NCI-H2107 treated with DMSO at 0.1 percent for 48 hours (cell line): ENCODE measurements at regions not wholly inside any gene's neighbourhood (a gene's known extent, or its start where the extent isn't known, plus 50 kb on each side); places are given as distances from the start of the nearest gene placed in this dataset.
A peak's percentile ranks its signal among the peaks of the same experiment; 100 is the strongest.

Experiments used
- DNase-seq: peaks from one replicate; lab custom pipeline; 2025; ENCODE audit not compliant: unreplicated experiment; lab: John Stamatoyannopoulos, UW

DNA sequence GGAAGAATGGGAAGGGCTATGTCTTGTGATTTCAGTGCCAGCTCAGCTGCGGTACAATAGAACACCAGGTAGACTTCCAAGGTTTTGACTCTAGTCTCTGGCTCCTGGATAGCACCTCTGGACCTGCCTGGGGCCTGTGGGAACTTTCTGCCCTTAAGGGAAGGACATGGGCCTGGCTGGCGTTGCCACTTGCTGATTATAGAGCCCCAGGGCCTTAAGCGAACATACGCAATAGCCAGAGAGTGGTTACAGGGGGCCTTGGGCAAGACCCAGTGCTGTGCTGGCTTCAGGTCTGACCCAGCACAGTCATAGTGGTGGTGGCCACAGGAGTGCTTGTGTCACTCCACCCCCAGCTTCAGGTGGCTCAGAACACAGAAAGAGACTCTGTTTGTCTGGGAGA lies 131.1 kb upstream of the COL21A1 start:
- no peak for DNase-seq

DNA sequence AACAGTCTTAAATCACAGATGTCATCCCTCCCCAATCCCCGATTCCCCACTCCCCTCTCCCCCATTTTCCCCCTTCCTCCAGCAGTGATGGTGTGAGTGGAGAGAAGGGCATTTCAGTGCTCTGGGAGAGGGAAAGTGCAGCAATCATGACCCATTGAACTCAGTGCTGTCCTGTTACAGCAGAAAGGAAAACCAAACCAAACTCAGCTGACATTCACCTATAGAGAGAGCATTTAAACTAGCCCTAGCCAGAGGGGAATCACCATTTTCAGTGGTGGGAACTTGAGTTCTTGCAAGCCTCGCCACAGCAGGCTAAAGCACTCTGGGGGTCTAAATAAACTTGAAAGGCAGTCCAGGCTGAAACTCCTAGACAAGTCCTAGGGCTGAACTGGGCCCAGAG lies 129.9 kb upstream of the COL21A1 start:
- no peak for DNase-seq

DNA sequence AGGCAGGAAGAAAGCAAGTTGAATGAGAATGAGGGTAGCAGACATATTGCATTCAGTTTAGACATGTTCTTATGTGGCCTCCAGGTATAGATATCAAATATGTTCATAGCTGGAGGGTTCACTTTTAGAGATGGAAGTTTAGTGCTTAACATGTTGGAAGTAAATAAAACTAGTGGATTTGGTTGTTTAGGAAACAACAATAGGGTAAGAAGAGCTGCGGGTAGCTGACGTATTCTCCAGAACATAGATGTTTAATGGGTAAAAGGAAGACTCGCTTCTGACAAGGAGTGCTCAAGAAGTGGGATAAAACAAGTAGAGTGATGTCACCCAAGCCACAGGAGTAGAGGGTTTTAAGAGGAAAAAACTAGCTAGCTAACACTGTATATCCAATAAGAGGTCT lies 128.4 kb upstream of the COL21A1 start:
- DNase-seq, result no peak

DNA sequence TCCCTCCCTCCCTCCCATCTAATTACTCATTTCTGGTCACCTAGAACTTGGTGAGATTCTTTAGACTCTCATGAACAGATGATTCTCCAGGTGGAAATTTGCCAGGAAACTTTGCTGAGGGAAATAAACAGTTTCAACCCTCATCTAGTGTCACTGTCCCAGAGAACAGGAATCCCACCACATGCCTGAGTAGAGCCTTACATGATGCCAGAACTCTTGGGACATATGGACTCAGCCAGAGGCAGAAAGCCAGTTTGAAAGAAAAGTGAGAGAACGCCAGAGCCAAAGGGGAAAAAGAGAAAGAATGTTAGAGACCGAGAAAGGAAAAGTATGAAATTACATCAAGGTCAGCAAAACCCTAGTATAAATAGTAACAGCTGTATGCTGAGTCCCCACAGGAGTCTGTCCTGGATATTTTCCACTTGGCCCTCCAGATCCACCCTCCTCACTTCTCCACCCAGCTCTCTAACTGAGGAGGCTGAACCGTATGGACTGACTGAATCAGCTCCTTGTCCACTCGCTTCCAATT lies 127.5 kb upstream of the COL21A1 start:
- no peak for DNase-seq

DNA sequence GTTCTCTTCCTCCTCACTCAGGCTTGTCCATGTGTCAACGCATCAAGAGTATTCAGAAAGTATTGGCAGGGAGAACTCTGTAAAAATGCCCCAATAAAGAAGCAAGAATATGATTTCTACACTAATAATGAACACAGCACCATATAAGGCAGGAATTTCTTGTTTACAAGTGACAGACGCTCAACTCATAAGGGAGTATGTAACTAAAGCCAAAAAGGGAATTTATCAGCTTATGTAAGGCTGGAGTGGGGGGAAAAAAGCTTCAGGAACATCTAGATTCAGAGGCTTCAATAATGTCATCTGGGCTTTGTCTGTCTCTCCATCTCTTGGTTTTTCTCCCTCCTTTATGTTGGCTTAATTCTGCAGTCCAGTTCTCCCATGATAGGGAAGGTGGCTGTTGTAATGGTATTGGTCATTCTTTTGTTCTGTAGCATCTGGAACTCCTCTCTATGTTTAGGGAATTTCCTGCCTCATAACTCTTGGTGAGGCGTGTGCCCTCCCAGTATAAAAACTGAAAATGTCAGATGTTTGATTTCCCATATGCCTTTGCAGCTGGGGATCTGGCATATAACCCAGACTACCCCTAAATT lies 125.1 kb upstream of the COL21A1 start:
- DNase-seq, result no peak

DNA sequence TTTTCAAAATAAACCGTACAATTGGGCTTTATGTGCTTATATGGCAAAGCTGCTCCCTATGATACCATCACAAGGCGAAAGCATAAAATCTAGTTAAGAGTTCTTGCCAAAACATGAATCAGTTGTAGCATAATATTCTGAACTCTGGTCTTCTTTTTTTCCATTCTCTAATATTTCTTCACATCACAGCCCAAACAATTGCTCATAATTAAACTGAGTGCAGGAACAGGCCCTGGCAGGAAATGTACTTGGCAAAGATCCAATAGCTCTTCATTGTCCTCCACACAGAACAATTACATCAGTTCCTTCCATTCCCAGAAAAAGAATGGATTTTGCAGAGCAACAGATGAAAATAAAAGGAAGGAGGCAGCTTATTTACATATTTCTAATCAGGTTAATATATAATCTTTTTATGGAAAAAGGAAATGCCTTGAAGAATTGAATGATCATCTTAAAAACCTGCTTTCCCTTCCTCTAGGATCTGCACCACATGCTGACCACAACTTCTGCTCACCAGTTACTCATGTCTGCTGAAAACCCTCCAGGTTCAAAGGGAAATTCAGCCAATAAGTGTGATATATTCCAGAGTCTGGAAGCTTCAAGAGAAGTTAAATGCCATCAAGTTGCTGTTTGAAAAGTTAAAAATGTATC lies 123.3 kb upstream of the COL21A1 start:
- peak; percentile 26 for DNase-seq

DNA sequence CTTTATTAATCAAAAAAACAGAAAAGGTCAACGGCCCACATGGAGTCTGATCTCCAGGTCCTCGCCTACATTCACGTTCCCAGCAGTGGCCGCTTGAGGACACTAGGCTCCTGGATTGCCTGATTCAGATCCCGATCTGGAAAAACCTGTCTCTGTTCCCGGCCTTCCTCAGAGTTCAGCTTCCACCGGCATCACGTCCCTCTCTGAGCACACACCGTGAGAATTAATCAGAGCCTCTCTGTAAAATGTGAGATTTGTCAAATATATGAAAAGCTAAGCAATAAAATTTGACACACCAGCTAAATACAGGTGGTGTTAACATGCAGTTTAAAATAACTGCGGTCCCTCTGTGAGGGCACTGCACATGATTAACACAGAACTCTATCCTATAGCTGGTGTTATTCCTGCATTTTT lies 122.8 kb upstream of the COL21A1 start:
- DNase-seq, result no peak

DNA sequence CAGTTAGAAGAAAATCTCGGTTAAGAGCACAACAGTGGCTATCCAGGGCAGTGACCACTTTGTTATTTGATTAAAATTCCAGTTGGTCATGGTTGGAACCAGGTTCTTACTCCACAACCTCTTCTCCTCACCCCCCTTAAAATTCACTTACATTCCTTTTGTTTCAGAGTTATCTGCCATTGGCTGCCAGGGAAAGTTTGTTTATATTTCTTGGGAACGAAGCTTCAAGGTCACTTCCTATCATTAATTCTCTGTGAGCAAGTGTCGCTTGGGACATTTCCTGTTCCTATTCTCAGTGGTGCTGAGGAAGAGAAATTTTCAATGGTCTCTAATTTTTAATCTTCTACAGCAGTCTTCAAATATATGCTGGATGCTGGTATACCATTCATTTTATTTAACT lies 121.1 kb upstream of the COL21A1 start:
- DNase-seq, result no peak

DNA sequence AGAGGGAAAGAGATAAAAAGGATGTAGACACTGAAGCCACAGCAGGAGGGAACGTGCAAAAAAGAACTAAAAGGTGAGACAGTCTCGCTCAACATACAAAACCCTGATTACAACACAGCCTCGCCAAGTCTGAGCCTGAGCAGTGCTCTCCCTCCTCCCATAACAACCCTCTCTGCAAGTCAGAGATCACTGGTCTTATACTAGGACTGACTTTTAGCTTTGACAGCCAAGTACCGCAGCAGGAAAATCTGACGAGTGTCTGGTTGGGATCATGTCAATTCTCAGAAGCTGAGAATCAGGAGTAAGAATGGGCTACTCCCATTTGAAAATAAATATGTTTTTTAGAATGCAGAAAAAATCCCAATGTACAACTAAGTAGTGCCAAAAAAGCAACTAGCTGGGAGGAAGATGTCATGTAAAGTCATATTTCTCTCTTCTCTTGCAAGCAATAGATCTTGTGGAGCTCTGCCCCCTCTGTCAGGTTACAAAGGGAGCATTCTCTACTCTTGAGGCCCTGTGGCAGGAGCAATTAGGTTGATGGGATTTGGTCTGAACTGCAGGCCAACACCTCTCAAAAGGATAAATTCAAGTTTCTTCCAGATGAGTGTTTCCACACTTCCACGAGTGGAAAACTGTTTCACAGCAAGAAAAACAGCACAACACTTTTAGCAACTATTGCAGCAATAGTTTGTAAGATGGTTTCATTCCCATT lies 118.9 kb upstream of the COL21A1 start:
- no peak for DNase-seq

DNA sequence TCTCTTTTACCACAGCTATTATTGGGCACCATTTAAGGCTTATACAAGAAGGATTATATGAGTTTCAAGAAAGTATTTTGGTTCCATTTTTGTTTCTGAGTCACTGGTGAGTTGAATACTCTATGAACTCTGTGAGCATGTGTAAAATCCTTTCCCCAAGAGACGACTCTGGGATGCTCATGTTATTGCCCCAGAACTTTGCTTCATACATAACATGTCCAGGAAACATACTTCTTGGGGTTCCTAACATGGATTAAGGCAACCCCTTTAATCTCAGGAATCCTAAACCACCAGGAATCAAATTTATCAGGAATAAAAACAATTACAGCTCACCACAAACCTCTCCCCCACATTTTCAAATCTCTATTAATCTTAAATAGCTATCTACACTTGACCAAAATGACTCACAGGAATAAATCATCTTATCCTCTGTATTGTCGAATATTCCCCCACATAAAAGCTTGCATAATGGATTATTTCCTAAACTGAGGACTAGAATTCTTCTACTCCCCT lies 117.5 kb upstream of the COL21A1 start:
- no peak for DNase-seq

DNA sequence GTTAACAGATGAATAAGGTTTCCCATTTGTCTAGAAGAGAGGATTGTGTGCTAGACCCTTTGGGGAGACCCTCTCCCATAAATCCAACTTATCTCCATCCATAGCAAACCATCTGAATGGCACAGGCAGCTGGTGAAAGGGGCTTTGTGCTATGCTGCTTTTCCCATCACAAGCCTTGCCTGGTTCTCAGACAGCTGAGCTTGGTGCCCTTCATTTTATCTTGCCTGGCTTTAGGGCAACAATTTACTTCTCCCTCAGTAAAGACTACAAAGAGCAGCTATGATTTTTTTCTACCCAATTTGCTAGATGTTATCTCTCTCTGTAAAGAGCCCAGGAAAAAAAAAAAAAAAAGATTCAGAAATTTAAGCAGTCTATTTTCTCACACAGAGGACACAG lies 117.0 kb upstream of the COL21A1 start:
- no peak for DNase-seq

DNA sequence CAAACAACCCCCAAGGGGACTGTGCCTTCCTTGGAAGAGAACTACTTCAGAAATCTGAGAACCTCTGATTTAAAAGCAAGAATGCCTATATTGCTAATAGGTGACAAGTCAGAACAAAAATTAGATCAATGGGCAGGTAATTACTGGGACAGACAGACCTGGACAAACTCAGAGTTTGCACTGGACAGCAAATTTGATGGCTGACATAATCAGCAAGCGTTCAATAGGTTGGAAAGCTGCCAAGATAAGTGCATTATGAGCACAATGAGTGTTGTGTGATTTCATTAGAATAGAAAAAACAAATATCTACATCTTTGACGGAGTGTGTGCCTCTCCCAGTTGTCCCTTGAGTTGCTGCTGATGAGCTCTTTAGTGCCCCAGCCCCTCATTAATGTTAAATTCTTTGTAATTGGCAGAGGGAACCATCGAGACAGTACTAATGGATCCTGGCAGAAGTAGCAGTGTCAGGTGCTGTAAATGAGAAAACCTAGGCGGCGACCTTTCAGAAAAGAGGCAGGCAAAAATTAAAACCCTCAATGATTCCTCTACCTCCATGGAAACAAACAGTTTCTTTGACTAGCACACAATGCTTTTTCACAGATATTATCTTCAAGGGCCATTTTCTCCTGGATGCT lies 116.5 kb upstream of the COL21A1 start:
- DNase-seq, result no peak

DNA sequence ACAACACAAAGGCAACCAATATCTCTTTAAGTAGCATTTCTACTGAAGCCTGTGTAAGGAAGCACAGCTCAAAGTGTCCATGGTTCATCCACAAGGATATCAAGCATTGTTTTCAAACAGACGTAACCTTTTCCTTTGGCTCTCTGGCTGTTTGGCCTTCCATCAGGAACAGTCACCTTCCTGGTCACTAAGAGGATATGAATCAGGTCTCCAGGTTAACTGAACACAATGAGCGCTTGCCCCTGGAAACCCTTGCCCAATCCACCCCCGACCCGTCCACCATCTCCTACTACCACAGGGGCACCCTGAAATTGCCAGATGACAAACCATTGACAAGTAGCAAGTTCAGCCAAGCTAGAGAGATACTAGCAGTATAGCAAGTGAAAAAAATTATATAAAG lies 114.4 kb upstream of the COL21A1 start:
- DNase-seq, result no peak

DNA sequence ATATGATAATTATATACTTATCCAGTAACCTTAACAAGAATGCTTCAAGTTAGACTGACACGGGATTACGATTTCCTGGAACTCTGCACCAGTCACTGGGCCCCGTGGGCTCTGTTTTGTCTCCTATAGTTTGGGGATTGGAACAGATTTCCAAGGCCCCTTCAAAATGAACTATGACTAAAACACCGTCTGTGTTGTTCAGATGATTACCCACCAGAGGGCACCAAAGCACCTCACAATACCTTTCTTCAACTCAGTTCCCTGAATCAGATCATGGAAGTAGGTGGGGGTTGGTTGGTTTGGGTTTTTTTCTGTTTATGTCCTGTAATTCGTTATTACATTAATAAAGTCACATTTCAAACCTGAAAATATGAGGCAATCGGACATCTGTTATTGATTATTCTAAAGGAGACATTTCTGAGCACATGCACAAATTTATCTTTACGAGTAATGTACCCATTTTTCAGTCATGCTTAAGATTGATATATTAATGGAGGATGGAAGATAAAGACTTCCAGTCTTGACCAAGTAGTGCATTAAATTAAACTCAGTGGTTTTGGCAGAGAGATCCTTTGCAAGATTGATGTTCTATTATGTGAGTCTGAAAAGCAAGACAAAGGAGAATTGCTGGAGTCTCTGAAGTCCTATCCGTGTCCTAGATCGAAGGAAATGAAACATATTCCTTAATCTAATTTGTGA lies 112.0 kb upstream of the COL21A1 start:
- peak; percentile 37 for DNase-seq

DNA sequence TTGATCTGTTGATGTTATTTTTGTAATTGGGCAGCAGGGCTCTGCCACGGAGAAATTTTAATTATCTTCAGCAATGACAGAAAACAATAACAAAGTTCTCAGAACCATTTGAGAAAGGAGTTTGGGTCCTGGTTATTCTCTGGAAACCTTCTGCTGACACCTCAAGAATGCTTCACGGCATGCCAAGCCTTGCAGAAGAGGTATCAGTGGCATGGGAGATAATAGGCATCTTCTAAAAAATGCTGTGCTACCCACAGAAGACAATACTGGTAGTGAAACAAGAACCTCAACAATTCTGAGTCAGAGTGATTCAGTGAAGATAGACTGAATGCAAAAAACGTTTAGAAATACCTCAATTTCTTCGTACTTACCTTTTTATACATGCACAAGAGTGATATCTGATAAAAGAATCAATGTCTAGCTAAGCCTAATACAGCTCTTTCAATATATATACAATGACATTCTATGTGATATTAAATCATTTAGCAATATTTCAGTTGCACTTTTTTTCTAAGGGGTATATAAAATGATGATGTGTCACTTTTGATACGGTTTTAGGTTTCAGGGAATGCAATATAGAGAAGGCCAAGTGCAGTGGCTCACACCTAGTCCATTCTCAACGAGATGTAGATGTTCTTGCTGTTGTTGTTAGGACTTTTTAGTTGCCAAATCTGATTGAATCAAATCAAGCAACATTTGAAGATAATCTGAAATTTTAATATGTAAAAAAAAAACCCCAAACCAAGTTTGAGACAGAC lies 110.4 kb upstream of the COL21A1 start:
- DNase-seq, result no peak

DNA sequence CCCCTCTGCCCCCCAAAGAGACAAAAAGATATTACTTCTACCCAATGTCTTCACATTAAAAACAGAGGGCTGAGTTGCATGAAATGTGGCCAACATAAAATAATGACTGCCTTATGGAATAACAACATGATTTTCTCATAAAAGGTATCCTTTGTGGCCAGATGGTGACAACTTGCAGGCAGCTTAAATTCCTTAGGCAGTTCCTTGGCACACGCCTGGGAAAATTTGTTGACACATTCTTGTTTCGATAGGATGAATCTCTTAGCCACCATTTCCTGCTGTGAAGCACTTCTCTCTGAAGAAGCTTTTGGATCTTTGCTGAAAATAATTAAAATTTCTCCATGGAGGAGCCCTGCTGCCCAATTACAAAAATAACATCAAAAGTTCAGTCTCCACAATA lies 109.0 kb upstream of the COL21A1 start:
- DNase-seq, result no peak

DNA sequence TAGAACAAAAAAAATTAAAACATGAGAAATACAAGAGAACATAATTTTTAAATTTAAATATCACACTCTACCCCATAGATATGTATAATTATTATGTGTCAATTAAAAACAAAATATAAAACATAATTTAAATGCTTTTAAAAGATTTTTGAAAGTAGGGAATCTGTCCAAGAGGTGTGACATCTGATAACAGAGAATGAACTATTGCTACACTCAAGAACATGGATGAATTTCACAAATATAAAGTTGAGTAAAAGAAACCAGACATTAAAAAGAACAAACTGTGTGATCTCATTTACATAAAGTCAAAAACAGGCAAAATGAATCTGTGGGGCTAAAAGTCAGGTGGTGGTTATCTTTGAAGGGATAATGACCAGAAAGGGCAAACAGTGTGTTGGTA lies 106.5 kb upstream of the COL21A1 start:
- DNase-seq, result no peak

DNA sequence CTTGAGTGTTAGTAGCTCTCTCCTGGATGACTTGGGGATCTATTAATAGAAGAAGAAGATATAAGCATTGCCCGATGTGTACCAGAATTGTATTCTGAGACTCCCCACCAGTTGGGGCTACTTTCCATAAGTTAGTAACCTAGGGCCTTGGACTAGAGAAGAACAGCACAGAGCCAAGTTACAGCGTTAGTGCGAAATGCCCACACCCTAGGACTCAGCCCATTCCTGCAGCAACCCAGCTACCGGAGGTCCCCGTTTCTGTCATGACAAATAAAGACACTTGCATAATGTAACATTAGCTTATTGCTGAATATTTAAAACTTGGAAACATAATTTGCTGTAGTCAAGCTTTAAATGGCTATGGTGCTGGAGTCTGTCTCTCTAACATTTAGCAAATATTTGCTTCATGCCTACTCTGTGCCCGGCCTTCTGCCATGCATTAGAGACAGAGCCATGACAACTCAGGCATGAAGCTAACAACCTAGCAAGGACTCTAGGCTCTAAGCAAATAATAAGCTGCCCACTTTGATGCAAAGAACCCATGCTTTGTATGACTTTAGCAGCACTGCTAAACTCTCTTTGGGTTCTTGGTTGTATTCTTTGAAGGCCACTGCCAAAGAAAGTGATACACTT lies 103.4 kb upstream of the COL21A1 start:
- DNase-seq, result no peak

DNA sequence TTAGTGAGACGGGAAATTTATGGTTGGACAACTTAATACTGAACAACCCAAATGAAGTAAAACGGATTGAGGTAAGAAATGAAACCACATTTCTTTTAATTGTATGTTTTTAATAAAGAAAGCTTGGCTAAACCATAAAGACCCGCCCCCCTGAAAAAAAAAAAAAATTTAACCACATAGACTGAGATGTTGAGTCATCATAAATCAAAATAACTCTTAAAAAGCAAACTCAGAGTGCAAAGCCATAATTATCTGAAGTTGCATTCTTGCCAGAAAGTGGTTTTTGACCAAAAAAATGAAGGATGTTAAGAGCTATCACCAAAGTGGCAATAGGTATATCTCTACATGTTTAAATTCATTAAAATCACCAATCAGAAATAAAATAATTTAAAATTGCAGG lies 101.8 kb upstream of the COL21A1 start:
- DNase-seq, result no peak

DNA sequence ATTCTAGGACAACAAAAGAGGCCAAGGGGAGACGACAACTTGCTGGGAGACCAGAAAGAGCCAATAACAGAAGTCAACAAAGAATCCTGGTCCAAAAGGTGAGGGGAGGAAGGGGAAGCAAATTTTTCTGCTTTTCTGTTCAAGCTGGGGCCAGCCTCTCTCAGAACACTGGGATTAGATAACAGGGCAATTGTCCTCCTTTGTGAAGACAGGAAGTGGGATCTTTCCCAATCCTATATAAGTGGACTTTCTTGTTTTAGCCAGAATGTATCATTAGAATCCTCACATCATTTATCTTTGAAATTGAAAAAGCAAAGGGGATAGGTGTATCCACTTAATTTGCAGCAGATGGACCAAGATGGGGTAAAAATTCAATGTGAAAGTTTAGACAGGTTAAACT lies 101.2 kb upstream of the COL21A1 start:
- DNase-seq, result no peak
